Daoy (cell line): ENCODE measurements at regions not wholly inside any gene's neighbourhood (a gene's known extent, or its start where the extent isn't known, plus 50 kb on each side); places are given as distances from the start of the nearest gene placed in this dataset.
"Not testable (repeated sequence)": the region's sequence is repeated elsewhere in the genome, so short reads cannot be mapped to it uniquely, and the experiment has no call there.

ENCODE experiments used
- DNase-seq: peaks from one replicate; pipeline ENCODE4 v3.0.0-alpha.2; 2015; ENCODE audit warnings: low read depth

- no peak for DNase-seq
These were observed 166.4 kb upstream of the SLC27A6 start for GRCh38 chr5:128798871-128799270.

- DNase-seq: no peak
These were observed 165.3 kb upstream of the SLC27A6 start for GRCh38 chr5:128799945-128800344.

- DNase-seq: no peak
These were observed 164.9 kb upstream of the SLC27A6 start for GRCh38 chr5:128800377-128800776.

- no peak for DNase-seq
These were observed 151.8 kb upstream of the SLC27A6 start for GRCh38 chr5:128813317-128814070.

GRCh38 chr5:128815201-128815600 is 150.1 kb upstream of the SLC27A6 start:
- DNase-seq: no peak

GRCh38 chr5:128825826-128826225 is 139.5 kb upstream of the SLC27A6 start:
- DNase-seq: peak; percentile 30

GRCh38 chr5:128826275-128826674 is 139.0 kb upstream of the SLC27A6 start:
- DNase-seq: no peak

GRCh38 chr5:128836571-128836970 is 128.7 kb upstream of the SLC27A6 start:
- no peak for DNase-seq

- DNase-seq: no peak
These were observed 126.7 kb upstream of the SLC27A6 start for GRCh38 chr5:128838623-128839022.

GRCh38 chr5:128842241-128842640 is 123.0 kb upstream of the SLC27A6 start:
- no peak for DNase-seq

GRCh38 chr5:128844354-128844923 is 120.8 kb upstream of the SLC27A6 start:
- DNase-seq: no peak

GRCh38 chr5:128850049-128850448 is 115.2 kb upstream of the SLC27A6 start:
- no peak for DNase-seq

GRCh38 chr5:128854931-128855330 is 110.4 kb upstream of the SLC27A6 start:
- DNase-seq: no peak

- DNase-seq: no peak
These were observed 108.1 kb upstream of the SLC27A6 start for GRCh38 chr5:128857076-128857677.

GRCh38 chr5:128858995-128859394 is 106.3 kb upstream of the SLC27A6 start:
- no peak for DNase-seq

- not testable (repeated sequence) for DNase-seq
These were observed 104.1 kb upstream of the SLC27A6 start for GRCh38 chr5:128861155-128861554.

- no peak for DNase-seq
These were observed 95.3 kb upstream of the SLC27A6 start for GRCh38 chr5:128869970-128870369.

- DNase-seq: no peak
These were observed 94.9 kb upstream of the SLC27A6 start for GRCh38 chr5:128870373-128870772.

GRCh38 chr5:128870923-128871322 is 94.4 kb upstream of the SLC27A6 start:
- DNase-seq: no peak

GRCh38 chr5:128876569-128877382 is 88.5 kb upstream of the SLC27A6 start:
- DNase-seq: no peak

GRCh38 chr5:128877476-128877875 is 87.8 kb upstream of the SLC27A6 start:
- DNase-seq: no peak

GRCh38 chr5:128881502-128882018 is 83.7 kb upstream of the SLC27A6 start:
- DNase-seq: no peak
